ENCODE measurements at regions not wholly inside any gene's neighbourhood (a gene's known extent, or its start where the extent isn't known, plus 50 kb on each side); places are given as distances from the start of the nearest gene placed in this dataset.

GRCh38 chr5:23352446-23352845 is 155.0 kb upstream of the PRDM9 start:
- TF ChIP-seq POLR2A (IDR thresholded peaks at IDR 0.05) (no peak), CTCF (IDR thresholded peaks at IDR 0.05) (no peak)
- H3K4me3 ChIP-seq (ENCODE audit: low read depth, poor library complexity, severe bottlenecking): no peak overlapping the region
- DNase-seq (ENCODE audit: low spot score in 2 of 2): no peak
- intact Hi-C loops (cut with DNase I; ENCODE audit: low total_unique reads): no loop called here
- WGBS, 2 donors: 74 to 76% methylated on average over 8 of the region's 8 CpGs

GRCh38 chr5:23343121-23343520 is 164.3 kb upstream of the PRDM9 start:
- 87 to 91% methylated on average over 2 of the region's 2 CpGs for WGBS, 2 donors
- TF ChIP-seq POLR2A (IDR thresholded peaks at IDR 0.05) (no peak), CTCF (IDR thresholded peaks at IDR 0.05) (no peak)
- intact Hi-C loops (cut with DNase I; ENCODE audit: low total_unique reads): no loop called here
- no peak for DNase-seq (ENCODE audit: low spot score in 2 of 2)
- H3K4me3 ChIP-seq (ENCODE audit: low read depth, poor library complexity, severe bottlenecking): no peak overlapping the region

GRCh38 chr5:23332650-23333251 is 174.7 kb upstream of the PRDM9 start:
- no peak for DNase-seq (ENCODE audit: low spot score in 2 of 2)
- TF ChIP-seq POLR2A (IDR thresholded peaks at IDR 0.05): no peak
- 29 to 37% methylated on average over 1 of the region's 1 CpG for WGBS, 2 donors
- no peak overlapping the region for H3K4me3 ChIP-seq (ENCODE audit: low read depth, poor library complexity, severe bottlenecking)
- intact Hi-C loops (cut with DNase I; ENCODE audit: low total_unique reads): no loop called here

- DNase-seq (ENCODE audit: low spot score in 2 of 2): no peak
- no peak overlapping the region for H3K4me3 ChIP-seq (ENCODE audit: low read depth, poor library complexity, severe bottlenecking)
- intact Hi-C loops (cut with DNase I; ENCODE audit: low total_unique reads): no loop called here
- whole genome bisulfite sequencing, 2 donors: 74 to 85% methylated on average over 3 of the region's 3 CpGs
- TF ChIP-seq POLR2A (IDR thresholded peaks at IDR 0.05) (no peak), CTCF (IDR thresholded peaks at IDR 0.05) (no peak)
Observed at GRCh38 chr5:23330726-23331125, 176.7 kb upstream of the PRDM9 start.

- H3K4me3 ChIP-seq (ENCODE audit: low read depth, poor library complexity, severe bottlenecking): no peak overlapping the region
- DNase-seq (ENCODE audit: low spot score in 2 of 2): no peak
- no peak for TF ChIP-seq CTCF (IDR thresholded peaks at IDR 0.05)
- TF ChIP-seq POLR2A (IDR thresholded peaks at IDR 0.05): no peak
- intact Hi-C loops (cut with DNase I; ENCODE audit: low total_unique reads): no loop called here
- whole genome bisulfite sequencing, 2 donors: 81 to 82% methylated on average over 3 of the region's 3 CpGs
Observed at GRCh38 chr5:23319901-23320300, 187.5 kb upstream of the PRDM9 start.

- intact Hi-C loops (cut with DNase I; ENCODE audit: low total_unique reads): no loop called here
- no peak overlapping the region for H3K4me3 ChIP-seq (ENCODE audit: low read depth, poor library complexity, severe bottlenecking)
- TF ChIP-seq CTCF (IDR thresholded peaks at IDR 0.05): no peak
- TF ChIP-seq POLR2A (IDR thresholded peaks at IDR 0.05): no peak
- 52 to 66% methylated on average over 2 of the region's 2 CpGs for WGBS, 2 donors
- no peak for DNase-seq (ENCODE audit: low spot score in 2 of 2)
Observed at GRCh38 chr5:23318960-23319359, 188.4 kb upstream of the PRDM9 start.
